Stimulated activated CD4-positive, alpha-beta T cell treated with anti-CD3 and anti-CD28 coated beads, Interleukin-2, amount 100 ng/mL, for 4 hours (primary cell): ENCODE measurements at regions not wholly inside any gene's neighbourhood (a gene's known extent, or its start where the extent isn't known, plus 50 kb on each side); places are given as distances from the start of the nearest gene placed in this dataset.
"Not testable (repeated sequence)": the region's sequence is repeated elsewhere in the genome, so short reads cannot be mapped to it uniquely, and the experiment has no call there.

ENCODE experiments used
- DNase-seq: peaks from one replicate; pipeline ENCODE4 v3.0.0-alpha.2; 2020; ENCODE audit warnings: low read depth

- no peak for DNase-seq
Measured at GRCh38 chr7:155229548-155230168, 68.0 kb upstream of the INSIG1 start.

- no peak for DNase-seq
Measured at GRCh38 chr7:155230169-155230593, 67.5 kb upstream of the INSIG1 start.

GRCh38 chr7:155231241-155231800, 66.4 kb upstream of the INSIG1 start:
- no peak for DNase-seq

DNA sequence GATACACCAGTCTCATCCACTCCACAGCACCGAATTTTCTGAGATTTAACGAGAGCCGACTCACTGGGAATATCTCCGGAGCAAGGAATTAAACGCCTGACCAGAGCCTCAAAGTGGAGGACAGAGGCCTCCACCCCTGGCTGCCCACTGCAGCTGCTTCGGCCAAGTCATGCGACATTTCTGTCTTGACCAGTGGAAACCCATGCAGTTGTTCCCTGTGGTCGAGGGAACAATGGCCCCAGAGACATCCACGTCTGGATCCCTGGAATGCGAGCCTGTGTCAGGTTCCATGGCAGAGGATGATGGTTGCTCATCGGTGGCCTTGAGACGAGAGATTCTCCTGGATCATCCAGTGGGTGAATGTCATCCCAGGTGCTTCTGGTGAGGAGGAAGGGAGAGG, 65.7 kb upstream of the INSIG1 start:
- no peak for DNase-seq

GRCh38 chr7:155232911-155233310, 64.8 kb upstream of the INSIG1 start:
- DNase-seq: no peak

- no peak for DNase-seq
Measured at GRCh38 chr7:155233311-155234157, 64.1 kb upstream of the INSIG1 start.

GRCh38 chr7:155234158-155234492, 63.6 kb upstream of the INSIG1 start:
- no peak for DNase-seq

GRCh38 chr7:155234950-155235789, 62.5 kb upstream of the INSIG1 start:
- no peak for DNase-seq

- DNase-seq: no peak
Measured at GRCh38 chr7:155236386-155236785, 61.3 kb upstream of the INSIG1 start.

- no peak for DNase-seq
Measured at GRCh38 chr7:155237297-155237696, 60.4 kb upstream of the INSIG1 start.

- no peak for DNase-seq
Measured at GRCh38 chr7:155237730-155238129, 59.9 kb upstream of the INSIG1 start.

GRCh38 chr7:155239431-155240087, 58.1 kb upstream of the INSIG1 start:
- not testable (repeated sequence) for DNase-seq

GRCh38 chr7:155244675-155245074, 53.0 kb upstream of the INSIG1 start:
- no peak for DNase-seq

DNA sequence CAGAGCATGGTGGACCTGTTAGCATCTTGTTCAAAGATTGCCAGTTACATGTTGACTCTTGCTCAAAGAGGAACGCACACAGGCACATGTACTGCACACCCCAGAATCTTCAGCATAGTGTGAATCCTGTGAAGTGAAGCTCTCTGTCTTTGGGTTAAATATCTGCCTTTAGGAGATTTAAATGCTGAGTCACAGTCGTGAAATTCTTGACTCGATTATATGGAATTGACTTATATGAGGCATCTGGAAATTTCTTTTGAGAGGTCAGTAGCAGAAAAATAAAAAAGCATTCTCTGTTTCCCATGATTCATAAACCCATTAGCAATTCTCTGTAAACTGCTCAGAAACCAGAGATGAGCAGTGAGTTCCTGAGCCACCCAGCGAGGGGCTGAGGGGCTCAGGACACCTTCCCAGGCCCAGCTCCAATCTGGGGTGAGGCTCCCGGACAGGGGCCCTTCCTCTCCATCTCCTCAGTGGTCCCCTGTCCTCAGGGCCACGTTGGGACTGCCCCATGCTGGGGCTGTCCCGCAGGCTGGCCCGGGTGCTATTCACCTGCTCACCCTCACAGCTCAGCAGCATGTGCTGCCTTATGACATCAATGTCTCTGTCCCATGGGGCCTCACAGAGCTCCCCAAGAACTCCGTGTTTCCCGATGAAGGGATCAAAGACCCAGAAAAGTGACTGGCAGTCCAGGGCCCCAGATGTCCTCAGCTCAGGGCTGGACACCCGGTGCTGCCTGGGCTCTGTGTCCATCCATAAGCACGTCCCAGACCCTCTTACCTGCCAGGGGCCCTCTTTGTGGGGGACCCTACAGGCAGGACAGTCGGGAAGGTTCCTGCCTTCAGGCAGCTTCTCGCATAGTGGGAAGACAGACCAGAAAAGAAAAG, 50.0 kb upstream of the INSIG1 start:
- no peak for DNase-seq
